Cardiac fibroblast (primary cell): ENCODE measurements at regions not wholly inside any gene's neighbourhood (a gene's known extent, or its start where the extent isn't known, plus 50 kb on each side); places are given as distances from the start of the nearest gene placed in this dataset.
"Not testable (repeated sequence)": the region's sequence is repeated elsewhere in the genome, so short reads cannot be mapped to it uniquely, and the experiment has no call there.

ENCODE experiments used
- DNase-seq, 2 donors: peaks; one replicate each; pipeline versions ENCODE4 v3.0.0 to v3.0.0-alpha.2; 2010; ENCODE audit warnings: low read depth in 2 of 2
- H3K4me3 ChIP-seq, 2 donors: replicated peaks in 1 of 2; 1 replicate in 1 of 2; 2 replicates in 1 of 2; pipeline ENCODE4 v1.5.1; 2011; ENCODE audit warnings: low read depth in 2 of 2, low read length in 2 of 2, mild to moderate bottlenecking in 2 of 2, moderate library complexity in 1 of 2
- CTCF ChIP-seq: IDR thresholded peaks from one replicate; pipeline ENCODE4 v1.5.1; 2011; ENCODE audit warnings: low read depth, mild to moderate bottlenecking, low read length, inconsistent platforms

- DNase-seq, result peak in 1 of 2 donors; percentile 2
- H3K4me3 ChIP-seq, result no peak overlapping the region
- TF ChIP-seq CTCF, result no peak
These were observed 181.1 kb downstream of the FCRL5 start for GRCh38 chr1:157371221-157371620.

- no peak for TF ChIP-seq CTCF
- H3K4me3 ChIP-seq, result no peak overlapping the region
- no peak for DNase-seq
These were observed 181.6 kb downstream of the FCRL5 start for GRCh38 chr1:157370698-157371097.

GRCh38 chr1:157369808-157370521, 182.3 kb downstream of the FCRL5 start:
- peak; percentile 89 for TF ChIP-seq CTCF
- peak; percentile 57 to 72 for DNase-seq
- no peak overlapping the region for H3K4me3 ChIP-seq

- peak in 1 of 2 donors; percentile 6 for DNase-seq
- H3K4me3 ChIP-seq, result not testable (repeated sequence)
These were observed 183.4 kb downstream of the FCRL5 start for GRCh38 chr1:157368941-157369340.

- DNase-seq, result no peak
- TF ChIP-seq CTCF, result no peak
- H3K4me3 ChIP-seq, result no peak overlapping the region
These were observed 184.0 kb downstream of the FCRL5 start for GRCh38 chr1:157368363-157368762.

- no peak overlapping the region for H3K4me3 ChIP-seq
- TF ChIP-seq CTCF, result no peak
- DNase-seq, result no peak
These were observed 184.4 kb downstream of the FCRL5 start for GRCh38 chr1:157367870-157368269.

- H3K4me3 ChIP-seq, result no peak overlapping the region
- no peak for TF ChIP-seq CTCF
- no peak for DNase-seq
These were observed 185.1 kb downstream of the FCRL5 start for GRCh38 chr1:157367091-157367739.
